ENCODE measurements at regions not wholly inside any gene's neighbourhood (a gene's known extent, or its start where the extent isn't known, plus 50 kb on each side); places are given as distances from the start of the nearest gene placed in this dataset.

DNA sequence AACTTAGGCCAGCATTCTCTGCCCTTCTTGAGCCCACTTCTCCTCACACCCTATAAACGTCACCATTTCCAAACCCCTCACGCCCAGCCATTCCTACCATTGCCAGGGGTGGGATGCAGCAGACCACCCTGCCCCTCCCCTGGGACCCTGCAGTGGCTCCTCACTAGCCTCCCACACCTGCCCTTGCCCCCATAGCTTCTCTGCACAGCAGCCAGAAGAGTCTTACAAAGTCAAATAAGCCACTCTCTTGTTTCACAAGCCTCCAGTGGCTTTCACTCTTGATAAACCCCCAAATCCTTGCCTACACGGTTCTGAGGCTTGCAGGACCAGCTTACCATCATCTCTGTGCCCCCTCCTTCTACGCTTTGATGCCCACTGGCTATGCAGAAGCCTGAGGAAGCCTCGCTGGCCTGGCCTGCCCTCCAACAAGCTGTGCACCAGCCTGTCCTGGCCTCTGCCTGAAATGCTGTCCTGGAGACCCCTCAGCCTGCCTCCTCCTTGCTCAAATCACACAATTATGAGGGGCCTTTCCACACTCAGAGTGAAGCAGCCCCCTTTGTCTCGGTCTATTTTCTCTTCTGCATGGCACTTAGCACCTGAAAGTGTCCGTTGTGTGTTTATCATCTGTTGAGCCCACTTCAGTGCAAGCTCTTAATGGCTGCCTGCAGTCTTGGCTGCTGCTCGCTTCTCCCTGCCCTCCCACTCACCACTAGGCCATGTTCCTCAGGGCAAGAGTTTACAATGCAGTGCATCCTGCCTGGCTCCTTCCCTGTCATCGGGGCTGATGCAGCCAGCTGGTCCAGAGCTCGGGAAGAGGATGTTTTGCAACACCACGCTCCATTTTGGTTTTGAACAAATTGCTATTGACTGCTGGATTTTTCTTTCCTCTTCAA lies 82.6 kb upstream of the RGPD5 start:
- peaks cover 4 to 5% of the 10 kb centered on the region in 2 experiments for H3K4me1 ChIP-seq (ENCODE audit: control insufficient read depth in 1 of 2, insufficient read depth in 2 of 2, low read length in 2 of 2)
- no peaks in the 10 kb centered on the region for H3K9me3 ChIP-seq (ENCODE audit: insufficient read depth, low read depth, low read length)
- H2AFZ ChIP-seq (ENCODE audit: insufficient read depth, low read length, poor library complexity), result no peak overlapping the region
- no peak overlapping the region for H3K4me2 ChIP-seq (ENCODE audit: low read length)
- H2BK5ac ChIP-seq (ENCODE audit: low read depth, low read length, poor library complexity), result no peak overlapping the region
- H3K36me3 ChIP-seq (ENCODE audit: control insufficient read depth in 1 of 2, insufficient read depth in 2 of 2, low read length in 2 of 2), result no peaks in the 10 kb centered on the region
- H3K4me3 ChIP-seq (ENCODE audit: low read depth, low read length), result no peak overlapping the region
- H2AK5ac ChIP-seq (ENCODE audit: low read length), result peak overlapping the region; percentile 13
- peak in 1 of 2 donors; percentile 26 for DNase-seq
- H3K23ac ChIP-seq (ENCODE audit: low read length), result no peak overlapping the region
- no peak overlapping the region for H4K12ac ChIP-seq (ENCODE audit: low read depth, low read length)
- H2BK120ac ChIP-seq (ENCODE audit: insufficient read depth, low read length, poor library complexity), result no peak overlapping the region
- H3K27me3 ChIP-seq (ENCODE audit: insufficient read depth, low read length), result no peaks in the 10 kb centered on the region
- no peak overlapping the region for H3K9ac ChIP-seq (ENCODE audit: low read length)
- H3K18ac ChIP-seq (ENCODE audit: low read length), result no peak overlapping the region
- H2BK12ac ChIP-seq (ENCODE audit: low read length), result peak overlapping the region; percentile 20
- H3K79me2 ChIP-seq (ENCODE audit: control insufficient read depth, insufficient read depth, low read length, poor library complexity), result no peaks in the 10 kb centered on the region
- H4K8ac ChIP-seq (ENCODE audit: low read depth, low read length), result no peak overlapping the region
- H3K27ac ChIP-seq (ENCODE audit: low read depth, low read length), result no peak overlapping the region
- no peak overlapping the region for H4K91ac ChIP-seq (ENCODE audit: low read depth, low read length)
- WGBS (ENCODE audit: extremely low coverage, insufficient coverage, insufficient read length), result 100% methylated on average over 2 of the region's 11 CpGs
- H3K14ac ChIP-seq (ENCODE audit: low read length), result no peak overlapping the region
- H3K79me1 ChIP-seq (ENCODE audit: low read length), result peaks cover 2% of the 10 kb centered on the region
- H3K4ac ChIP-seq (ENCODE audit: low read depth, low read length), result no peak overlapping the region

- H2BK120ac ChIP-seq (ENCODE audit: insufficient read depth, low read length, poor library complexity), result no peak overlapping the region
- no CpG with 5 or more reads among the region's 2 CpGs for WGBS (ENCODE audit: extremely low coverage, insufficient coverage, insufficient read length)
- no peak overlapping the region for H3K23ac ChIP-seq (ENCODE audit: low read length)
- no peak overlapping the region for H2BK5ac ChIP-seq (ENCODE audit: low read depth, low read length, poor library complexity)
- no peak overlapping the region for H4K91ac ChIP-seq (ENCODE audit: low read depth, low read length)
- no peak overlapping the region for H3K4me3 ChIP-seq (ENCODE audit: low read depth, low read length)
- H2BK12ac ChIP-seq (ENCODE audit: low read length), result peak overlapping the region; percentile 29
- no peak overlapping the region for H3K4ac ChIP-seq (ENCODE audit: low read depth, low read length)
- no peak overlapping the region for H3K4me2 ChIP-seq (ENCODE audit: low read length)
- H3K9ac ChIP-seq (ENCODE audit: low read length), result no peak overlapping the region
- H2AFZ ChIP-seq (ENCODE audit: insufficient read depth, low read length, poor library complexity), result no peak overlapping the region
- no peaks in the 10 kb centered on the region for H3K9me3 ChIP-seq (ENCODE audit: insufficient read depth, low read depth, low read length)
- no peaks in the 10 kb centered on the region for H3K79me2 ChIP-seq (ENCODE audit: control insufficient read depth, insufficient read depth, low read length, poor library complexity)
- H3K27me3 ChIP-seq (ENCODE audit: insufficient read depth, low read length), result no peaks in the 10 kb centered on the region
- H3K4me1 ChIP-seq (ENCODE audit: control insufficient read depth in 1 of 2, insufficient read depth in 2 of 2, low read length in 2 of 2), result peaks cover 4 to 7% of the 10 kb centered on the region in 2 experiments
- no peak overlapping the region for H3K18ac ChIP-seq (ENCODE audit: low read length)
- H4K8ac ChIP-seq (ENCODE audit: low read depth, low read length), result no peak overlapping the region
- no peaks in the 10 kb centered on the region for H3K36me3 ChIP-seq (ENCODE audit: control insufficient read depth in 1 of 2, insufficient read depth in 2 of 2, low read length in 2 of 2)
- no peak overlapping the region for H2AK5ac ChIP-seq (ENCODE audit: low read length)
- H4K12ac ChIP-seq (ENCODE audit: low read depth, low read length), result no peak overlapping the region
- H3K79me1 ChIP-seq (ENCODE audit: low read length), result peaks cover 2% of the 10 kb centered on the region
- DNase-seq, result no peak
- H3K27ac ChIP-seq (ENCODE audit: low read depth, low read length), result no peak overlapping the region
- H3K14ac ChIP-seq (ENCODE audit: low read length), result no peak overlapping the region
Measured at GRCh38 chr2:109712123-109712449, 82.0 kb upstream of the RGPD5 start.

DNA sequence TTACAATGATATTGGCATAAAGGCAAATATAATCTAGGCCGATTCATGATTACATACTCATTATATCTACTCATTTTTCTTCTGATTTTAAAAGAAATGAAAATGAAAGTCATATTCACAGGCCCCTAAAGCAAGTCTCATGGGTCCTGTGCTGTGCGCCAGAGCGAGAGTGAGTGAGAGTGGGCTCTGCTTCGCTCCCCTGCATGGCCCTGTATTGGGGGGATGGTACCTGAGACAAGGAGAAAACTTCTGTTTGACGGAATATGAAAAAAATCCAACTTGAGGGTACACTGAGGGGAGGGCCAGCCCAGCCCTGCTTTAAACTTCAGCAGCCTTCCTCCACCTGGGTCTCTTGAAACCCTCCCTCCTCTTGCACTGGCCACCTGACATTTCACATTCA lies 81.4 kb upstream of the RGPD5 start:
- no peak overlapping the region for H3K9ac ChIP-seq (ENCODE audit: low read length)
- no peak overlapping the region for H4K8ac ChIP-seq (ENCODE audit: low read depth, low read length)
- peaks cover 2% of the 10 kb centered on the region for H3K79me1 ChIP-seq (ENCODE audit: low read length)
- no peak overlapping the region for H3K18ac ChIP-seq (ENCODE audit: low read length)
- no peaks in the 10 kb centered on the region for H3K79me2 ChIP-seq (ENCODE audit: control insufficient read depth, insufficient read depth, low read length, poor library complexity)
- H2AFZ ChIP-seq (ENCODE audit: insufficient read depth, low read length, poor library complexity), result no peak overlapping the region
- H2BK120ac ChIP-seq (ENCODE audit: insufficient read depth, low read length, poor library complexity), result no peak overlapping the region
- H3K27ac ChIP-seq (ENCODE audit: low read depth, low read length), result no peak overlapping the region
- peaks cover 4 to 7% of the 10 kb centered on the region in 2 experiments for H3K4me1 ChIP-seq (ENCODE audit: control insufficient read depth in 1 of 2, insufficient read depth in 2 of 2, low read length in 2 of 2)
- no peak overlapping the region for H2BK12ac ChIP-seq (ENCODE audit: low read length)
- H4K91ac ChIP-seq (ENCODE audit: low read depth, low read length), result peak overlapping the region; percentile 22
- H3K14ac ChIP-seq (ENCODE audit: low read length), result no peak overlapping the region
- WGBS (ENCODE audit: extremely low coverage, insufficient coverage, insufficient read length), result no CpG with 5 or more reads among the region's 5 CpGs
- H3K9me3 ChIP-seq (ENCODE audit: insufficient read depth, low read depth, low read length), result no peaks in the 10 kb centered on the region
- no peak overlapping the region for H2BK5ac ChIP-seq (ENCODE audit: low read depth, low read length, poor library complexity)
- no peaks in the 10 kb centered on the region for H3K36me3 ChIP-seq (ENCODE audit: control insufficient read depth in 1 of 2, insufficient read depth in 2 of 2, low read length in 2 of 2)
- no peaks in the 10 kb centered on the region for H3K27me3 ChIP-seq (ENCODE audit: insufficient read depth, low read length)
- DNase-seq, result no peak
- H3K23ac ChIP-seq (ENCODE audit: low read length), result no peak overlapping the region
- H3K4me3 ChIP-seq (ENCODE audit: low read depth, low read length), result no peak overlapping the region
- H3K4me2 ChIP-seq (ENCODE audit: low read length), result no peak overlapping the region
- H3K4ac ChIP-seq (ENCODE audit: low read depth, low read length), result no peak overlapping the region
- no peak overlapping the region for H2AK5ac ChIP-seq (ENCODE audit: low read length)
- no peak overlapping the region for H4K12ac ChIP-seq (ENCODE audit: low read depth, low read length)

- Histone ChIP-seq H3K79me2 (ENCODE audit: control insufficient read depth, insufficient read depth, low read length, poor library complexity) (no peaks in the 10 kb centered on the region), H3K4me1 (ENCODE audit: control insufficient read depth in 1 of 2, insufficient read depth in 2 of 2, low read length in 2 of 2) (peaks cover 4 to 7% of the 10 kb centered on the region in 2 experiments), H2BK12ac (ENCODE audit: low read length) (peak overlapping the region; percentile 20), H3K4me2 (ENCODE audit: low read length) (no peak overlapping the region), H3K18ac (ENCODE audit: low read length) (no peak overlapping the region), H3K36me3 (ENCODE audit: control insufficient read depth in 1 of 2, insufficient read depth in 2 of 2, low read length in 2 of 2) (no peaks in the 10 kb centered on the region), H3K4me3 (ENCODE audit: low read depth, low read length) (no peak overlapping the region), H2AK5ac (ENCODE audit: low read length) (no peak overlapping the region), H3K9ac (ENCODE audit: low read length) (no peak overlapping the region), H4K12ac (ENCODE audit: low read depth, low read length) (no peak overlapping the region), H3K4ac (ENCODE audit: low read depth, low read length) (no peak overlapping the region), H4K91ac (ENCODE audit: low read depth, low read length) (peak overlapping the region; percentile 49), H2BK5ac (ENCODE audit: low read depth, low read length, poor library complexity) (no peak overlapping the region), H3K27ac (ENCODE audit: low read depth, low read length) (no peak overlapping the region), H3K14ac (ENCODE audit: low read length) (no peak overlapping the region), H3K79me1 (ENCODE audit: low read length) (peaks cover 2% of the 10 kb centered on the region), H2AFZ (ENCODE audit: insufficient read depth, low read length, poor library complexity) (no peak overlapping the region), H3K27me3 (ENCODE audit: insufficient read depth, low read length) (no peaks in the 10 kb centered on the region), H4K8ac (ENCODE audit: low read depth, low read length) (no peak overlapping the region), H3K23ac (ENCODE audit: low read length) (no peak overlapping the region), H2BK120ac (ENCODE audit: insufficient read depth, low read length, poor library complexity) (peak overlapping the region; percentile 68), H3K9me3 (ENCODE audit: insufficient read depth, low read depth, low read length) (no peaks in the 10 kb centered on the region)
- DNase-seq, result no peak
- WGBS (ENCODE audit: extremely low coverage, insufficient coverage, insufficient read length), result no CpG with 5 or more reads among the region's 1 CpG
Measured at GRCh38 chr2:109715313-109715805, 78.7 kb upstream of the RGPD5 start.

All from trophoblast cell (in vitro differentiated cells and primary cell).